Thymus (tissue), 11 donors: ENCODE measurements at regions not wholly inside any gene's neighbourhood (a gene's known extent, or its start where the extent isn't known, plus 50 kb on each side); places are given as distances from the start of the nearest gene placed in this dataset.

Source experiments
- DNase-seq, 9 donors: peaks; one replicate each; pipeline ENCODE4 v3.0.0-alpha.2; 2013; ENCODE audit warnings: low spot score in 9 of 9, low read depth in 6 of 9, missing footprints in 1 of 9
- H3K27ac ChIP-seq, 2 donors: one replicate each; pipeline ENCODE4 v1.5.1; 2013; ENCODE audit warnings: control low read depth in 1 of 2, low read depth in 1 of 2, low read length in 1 of 2, mild to moderate bottlenecking in 1 of 2, moderate library complexity in 1 of 2
- H3K27me3 ChIP-seq, 2 donors: one replicate each; pipeline ENCODE4 v1.5.1; 2013; ENCODE audit warnings: low read length in 1 of 2; ENCODE audit not compliant: control insufficient read depth in 2 of 2, insufficient read depth in 1 of 2
- H3K36me3 ChIP-seq, 2 donors: one replicate each; pipeline ENCODE4 v1.5.1; 2013; ENCODE audit warnings: low read length in 1 of 2, mild to moderate bottlenecking in 1 of 2, moderate library complexity in 1 of 2; ENCODE audit not compliant: control insufficient read depth in 2 of 2, insufficient read depth in 2 of 2
- H3K4me1 ChIP-seq, 2 donors: one replicate each; pipeline ENCODE4 v1.5.1; 2013; ENCODE audit warnings: low read length in 2 of 2; ENCODE audit not compliant: control insufficient read depth in 2 of 2, insufficient read depth in 2 of 2
- H3K4me3 ChIP-seq, 2 donors: one replicate each; pipeline ENCODE4 v1.5.1; 2013; ENCODE audit warnings: low read length in 2 of 2, control low read depth in 1 of 2, mild to moderate bottlenecking in 1 of 2
- H3K9me3 ChIP-seq, 2 donors: one replicate each; pipeline ENCODE4 v1.5.1; 2013; ENCODE audit warnings: low read length in 1 of 2, mild to moderate bottlenecking in 1 of 2; ENCODE audit not compliant: control insufficient read depth in 2 of 2, insufficient read depth in 1 of 2
- WGBS: extraction: QIAGEN DNeasy Blood & Tissue Kit; methylation state at CpG from one replicate; pipeline ENCODE4 v1.1.7; 2013; 5-methylcytosine and 5-hydroxymethylcytosine counted together
- donor health status: healthy.

DNA sequence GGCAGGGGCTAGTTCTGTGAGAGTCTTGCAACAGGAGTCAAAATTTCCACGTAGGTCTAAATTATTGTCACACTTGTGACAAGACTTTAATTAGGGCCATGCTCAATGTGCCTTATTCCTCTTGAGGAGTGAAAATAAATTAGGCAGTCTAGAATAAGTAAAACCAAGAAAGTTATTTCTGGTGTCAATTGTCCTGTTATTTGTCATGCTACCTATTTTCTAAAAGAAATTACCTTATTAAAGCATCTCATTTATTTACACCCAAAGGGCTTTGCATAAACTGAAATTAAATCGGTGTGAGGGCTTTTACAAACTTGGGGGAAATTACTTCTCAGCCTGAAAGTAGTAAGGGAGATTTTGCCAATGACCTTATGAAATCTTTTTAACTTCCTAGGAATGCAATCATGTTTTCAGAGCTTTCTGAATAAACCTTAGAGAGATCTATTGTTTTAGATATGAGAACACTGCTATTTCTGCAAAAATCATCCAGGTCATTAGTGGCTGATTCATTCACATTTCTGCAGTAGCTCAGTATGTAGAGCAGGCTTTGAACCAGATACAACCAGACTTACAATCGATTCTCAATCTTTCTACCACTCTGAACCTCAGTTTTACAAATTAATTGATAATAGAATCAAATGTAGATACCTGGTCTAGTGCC lies 221.2 kb upstream of the SAMSN1 start:
- no peak for DNase-seq
- 95% methylated on average over 3 of the region's 3 CpGs for WGBS
- H3K4me1 ChIP-seq: no peaks in the 10 kb centered on the region
- H3K9me3 ChIP-seq: no peaks in the 10 kb centered on the region
- no peak overlapping the region for H3K27ac ChIP-seq
- no peaks in the 10 kb centered on the region for H3K27me3 ChIP-seq
- no peaks in the 10 kb centered on the region for H3K36me3 ChIP-seq
- no peak overlapping the region for H3K4me3 ChIP-seq

DNA sequence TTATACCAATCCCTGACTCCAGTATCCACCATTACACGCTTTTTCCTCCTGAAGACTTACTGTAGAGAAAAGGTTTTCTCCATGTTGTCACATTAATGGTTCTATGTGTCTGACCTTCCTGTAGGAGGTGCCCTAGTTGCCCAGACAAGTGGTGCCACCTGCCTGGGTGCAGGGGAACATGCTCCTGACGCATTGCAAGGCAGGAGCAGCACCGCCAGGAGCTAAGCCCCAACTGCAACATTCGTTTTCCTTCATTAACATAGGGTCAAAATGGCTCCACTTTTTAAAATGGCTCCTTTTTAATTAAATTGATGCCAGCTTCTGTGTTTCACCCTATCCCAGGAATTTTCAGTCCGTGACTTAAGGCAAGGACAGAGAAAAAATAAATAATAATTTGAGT lies 220.1 kb upstream of the SAMSN1 start:
- Histone ChIP-seq H3K4me1 (no peaks in the 10 kb centered on the region), H3K27me3 (no peaks in the 10 kb centered on the region), H3K4me3 (no peak overlapping the region), H3K27ac (no peak overlapping the region), H3K9me3 (no peaks in the 10 kb centered on the region), H3K36me3 (no peaks in the 10 kb centered on the region)
- DNase-seq: no peak
- WGBS: 99% methylated on average over 5 of the region's 5 CpGs

DNA sequence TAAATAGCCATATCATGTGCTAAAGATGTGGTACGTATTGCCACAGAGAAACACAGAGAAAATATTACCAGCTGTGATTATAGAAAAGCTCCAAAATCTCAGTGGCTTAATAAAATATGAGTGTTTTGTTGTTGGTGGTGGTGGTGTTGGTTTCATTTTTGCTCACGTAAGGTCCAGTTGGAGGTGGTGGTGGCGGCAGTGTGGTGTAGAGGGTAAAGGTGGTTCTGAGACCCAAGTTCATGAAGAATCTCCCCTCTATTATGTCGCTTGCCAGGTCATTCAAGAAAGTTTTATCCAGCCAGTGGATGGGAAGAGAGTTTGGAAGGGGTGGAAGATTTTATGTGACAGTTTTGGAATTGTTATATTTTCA lies 217.6 kb upstream of the SAMSN1 start:
- H3K4me1 ChIP-seq: no peaks in the 10 kb centered on the region
- H3K36me3 ChIP-seq: no peaks in the 10 kb centered on the region
- 95% methylated on average over 4 of the region's 4 CpGs for WGBS
- no peak for DNase-seq
- H3K27me3 ChIP-seq: no peaks in the 10 kb centered on the region
- no peak overlapping the region for H3K4me3 ChIP-seq
- no peaks in the 10 kb centered on the region for H3K9me3 ChIP-seq
- H3K27ac ChIP-seq: peak overlapping the region in 1 of 2 donors; percentile 77

DNA sequence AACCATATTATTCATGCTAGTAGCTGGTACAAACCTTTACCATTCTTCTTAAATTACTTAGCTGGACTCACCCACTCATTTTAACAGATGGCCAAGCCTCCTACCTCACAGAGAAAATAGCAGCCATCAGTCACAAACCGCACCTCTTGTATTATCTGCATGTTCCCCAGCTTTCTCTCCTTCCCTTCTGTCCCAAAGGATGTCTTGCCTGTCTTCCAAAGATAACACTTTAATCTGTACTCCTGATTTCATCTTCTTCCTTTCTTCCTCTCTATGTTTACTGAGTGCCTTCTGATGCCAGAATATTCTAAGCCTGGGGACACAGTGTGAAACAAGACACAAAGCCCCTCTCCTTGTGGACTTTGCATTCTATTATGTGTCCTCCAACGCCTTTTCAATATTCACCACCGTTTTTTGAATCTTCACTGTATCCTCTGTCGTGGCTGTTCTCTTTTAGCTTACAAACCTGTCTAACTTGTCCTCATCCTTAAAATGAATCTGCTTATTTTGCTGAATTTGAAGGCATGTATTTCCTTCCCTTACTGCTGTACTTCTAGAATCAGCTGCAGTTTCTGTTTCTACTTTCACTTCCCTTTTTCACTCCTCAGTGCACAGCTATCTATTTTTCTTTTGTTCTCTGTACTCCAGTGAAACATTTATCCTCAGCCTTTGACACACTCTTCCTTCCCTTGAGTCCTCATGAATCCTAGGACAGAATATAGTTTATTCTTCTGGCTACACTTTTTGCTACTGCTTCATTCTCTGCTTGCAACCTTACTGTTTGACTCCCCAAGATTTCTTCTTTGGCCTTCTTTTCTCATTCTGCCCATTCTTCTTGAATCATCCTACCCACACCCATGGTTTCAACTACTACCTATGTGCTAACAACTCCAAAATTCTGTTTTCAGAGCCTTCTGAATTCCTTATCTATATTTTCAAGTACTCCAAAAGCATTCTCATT lies 216.9 kb upstream of the SAMSN1 start:
- no peaks in the 10 kb centered on the region for H3K27me3 ChIP-seq
- 7% methylated on average over 4 of the region's 4 CpGs for WGBS
- H3K36me3 ChIP-seq: no peaks in the 10 kb centered on the region
- no peak overlapping the region for H3K4me3 ChIP-seq
- H3K9me3 ChIP-seq: no peaks in the 10 kb centered on the region
- no peaks in the 10 kb centered on the region for H3K4me1 ChIP-seq
- peak in 7 of 9 donors; percentile 4 to 65 (median 24) for DNase-seq
- H3K27ac ChIP-seq: peak overlapping the region; percentile 77 to 78

- Histone ChIP-seq H3K27me3 (no peaks in the 10 kb centered on the region), H3K27ac (peak overlapping the region in 1 of 2 donors; percentile 77), H3K9me3 (no peaks in the 10 kb centered on the region), H3K4me1 (no peaks in the 10 kb centered on the region), H3K36me3 (no peaks in the 10 kb centered on the region), H3K4me3 (no peak overlapping the region)
- WGBS: 85% methylated on average over 1 of the region's 1 CpG
- DNase-seq: no peak
These were observed 216.2 kb upstream of the SAMSN1 start for GRCh38 chr21:14762327-14762726.

DNA sequence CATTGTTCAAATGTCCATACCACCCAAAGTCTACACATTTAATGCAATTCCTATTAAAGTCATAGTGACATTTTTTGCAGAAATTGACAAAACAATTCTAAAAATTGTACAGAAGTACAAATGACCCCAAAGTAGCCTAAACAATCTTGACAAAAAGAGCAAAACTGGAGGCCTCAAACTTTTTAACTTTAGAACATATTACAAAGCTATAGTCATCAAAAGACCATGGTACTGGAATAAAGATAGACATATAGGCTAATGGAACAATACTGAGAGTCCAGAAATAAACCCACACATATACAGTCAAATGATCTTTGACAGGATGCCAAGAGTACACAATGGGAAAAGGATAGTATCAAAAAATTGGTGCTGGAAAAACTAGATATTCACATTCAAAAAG lies 213.2 kb upstream of the SAMSN1 start:
- Histone ChIP-seq H3K27me3 (no peaks in the 10 kb centered on the region), H3K27ac (no peak overlapping the region), H3K4me1 (no peaks in the 10 kb centered on the region), H3K4me3 (no peak overlapping the region), H3K36me3 (no peaks in the 10 kb centered on the region), H3K9me3 (no peaks in the 10 kb centered on the region)
- DNase-seq: no peak

DNA sequence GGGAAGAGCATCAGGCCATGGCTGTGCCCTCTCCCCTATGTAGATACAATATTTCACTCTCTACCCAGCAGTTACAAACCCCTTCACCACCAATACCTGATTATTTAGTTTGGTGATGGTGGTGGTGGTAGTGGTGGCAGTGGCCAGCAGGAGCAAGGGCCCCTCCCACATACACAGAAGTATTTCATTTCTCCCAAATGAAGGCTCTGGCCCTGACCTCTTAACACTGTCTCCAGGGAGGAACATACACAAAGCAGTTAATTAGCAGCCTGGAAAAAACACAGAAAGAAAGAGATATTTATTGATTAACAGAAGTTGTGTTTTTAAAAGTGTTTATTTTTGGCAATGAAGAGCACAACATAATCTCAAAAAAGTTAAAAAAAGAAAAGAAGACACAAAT lies 212.7 kb upstream of the SAMSN1 start:
- no peaks in the 10 kb centered on the region for H3K36me3 ChIP-seq
- no peaks in the 10 kb centered on the region for H3K4me1 ChIP-seq
- no peak overlapping the region for H3K4me3 ChIP-seq
- no peaks in the 10 kb centered on the region for H3K9me3 ChIP-seq
- no peak for DNase-seq
- H3K27me3 ChIP-seq: no peaks in the 10 kb centered on the region
- no peak overlapping the region for H3K27ac ChIP-seq

DNA sequence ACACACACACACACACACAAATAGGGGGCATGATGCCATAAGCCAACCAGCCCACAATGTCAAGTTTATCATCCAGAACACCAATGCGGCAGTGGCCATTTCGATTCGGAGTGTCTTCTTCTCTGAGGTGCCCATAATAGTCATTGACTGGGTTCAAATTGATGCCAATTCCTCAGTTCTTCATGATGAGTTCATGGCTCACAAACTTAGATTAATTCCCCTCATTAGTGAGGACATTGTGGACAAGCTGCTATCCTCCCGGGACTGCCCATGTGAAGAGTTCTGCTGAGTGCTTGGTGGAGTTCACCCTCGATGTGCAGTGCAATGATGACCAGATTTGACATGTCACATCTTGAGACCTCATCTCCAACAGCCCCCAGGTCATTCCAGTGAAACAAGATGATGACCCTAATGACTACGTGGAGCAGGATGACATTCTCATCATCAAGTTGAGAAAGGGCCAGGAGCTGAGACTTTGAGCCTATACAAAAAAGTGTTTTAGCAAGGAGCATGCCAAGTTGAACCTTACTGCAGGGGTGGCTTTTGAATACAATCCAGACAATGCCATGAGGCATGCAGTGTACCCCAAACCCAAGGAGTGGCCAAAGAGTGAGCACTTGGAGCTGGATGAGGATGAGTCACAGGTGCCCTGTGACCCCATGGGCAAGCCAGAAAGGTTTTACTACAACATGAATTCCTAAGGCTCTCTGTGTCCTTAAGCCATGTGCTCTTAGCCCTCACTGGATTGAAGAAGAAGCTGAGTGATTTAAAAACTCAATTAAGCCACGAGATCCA lies 211.6 kb upstream of the SAMSN1 start:
- 97% methylated on average over 7 of the region's 7 CpGs for WGBS

GRCh38 chr21:14755086-14755485 lies 209.0 kb upstream of the SAMSN1 start:
- Histone ChIP-seq H3K4me3 (no peak overlapping the region), H3K9me3 (no peaks in the 10 kb centered on the region), H3K36me3 (no peaks in the 10 kb centered on the region), H3K27ac (no peak overlapping the region), H3K27me3 (no peaks in the 10 kb centered on the region), H3K4me1 (no peaks in the 10 kb centered on the region)
- no peak for DNase-seq
- WGBS: 100% methylated on average over 1 of the region's 1 CpG

More for the DNA sequence above, 211.6 kb upstream of the SAMSN1 start:
- no peaks in the 10 kb centered on the region for H3K4me1 ChIP-seq
- no peak overlapping the region for H3K27ac ChIP-seq
- no peaks in the 10 kb centered on the region for H3K27me3 ChIP-seq
- no peaks in the 10 kb centered on the region for H3K9me3 ChIP-seq
- H3K36me3 ChIP-seq: no peaks in the 10 kb centered on the region
- H3K4me3 ChIP-seq: no peak overlapping the region
- DNase-seq: no peak
